ENCODE measurements at regions not wholly inside any gene's neighbourhood (a gene's known extent, or its start where the extent isn't known, plus 50 kb on each side); places are given as distances from the start of the nearest gene placed in this dataset.
"Not testable (repeated sequence)": the region's sequence is repeated elsewhere in the genome, so short reads cannot be mapped to it uniquely, and the experiment has no call there.

DNA sequence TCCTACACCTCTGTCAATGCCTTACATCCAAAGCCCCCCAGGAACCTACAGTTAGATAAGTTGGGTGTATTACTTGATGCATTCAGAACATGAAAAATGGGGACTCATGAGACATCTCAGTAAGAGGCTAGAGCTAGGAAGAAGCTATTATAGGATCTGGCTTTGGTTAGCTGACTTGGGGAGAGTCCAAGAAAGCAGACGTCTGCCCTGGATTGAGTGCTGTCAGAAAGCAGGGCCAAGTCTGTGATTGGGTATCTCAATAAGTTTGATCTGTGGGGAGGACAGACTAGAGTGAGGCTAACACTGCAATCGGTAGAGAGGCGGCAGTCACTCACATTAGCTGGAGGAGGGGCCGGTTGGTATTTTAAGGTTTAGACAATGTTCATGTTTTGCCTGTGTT is 79.4 kb upstream of the LRFN2 start:
- TF ChIP-seq CTCF (conservative IDR thresholded peaks at IDR 0.05; ENCODE audit: low read depth, low read length) = no peak
- no peak for DNase-seq (ENCODE audit: low read depth)
- H3K4me3 ChIP-seq (ENCODE audit: low read depth, low read length) = no peak overlapping the region

DNA sequence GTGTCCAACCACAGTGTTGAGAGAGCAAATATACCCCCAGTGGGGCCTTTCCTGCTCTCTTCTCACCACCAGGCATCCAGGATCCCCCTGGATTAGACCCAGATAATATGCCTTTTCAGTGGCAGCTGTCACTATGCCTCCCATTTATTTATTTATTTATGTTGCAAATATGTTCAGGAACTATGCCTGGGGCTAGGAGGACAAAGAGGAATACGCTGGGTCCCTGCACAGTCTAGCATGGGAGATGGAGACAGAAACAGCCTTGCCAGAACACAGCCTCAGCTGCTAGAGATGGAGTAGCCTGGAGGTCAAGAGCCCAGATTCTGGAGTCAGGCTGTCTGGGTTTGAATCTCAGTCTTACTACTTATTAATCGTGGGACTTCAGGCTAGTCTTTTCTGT is 74.6 kb upstream of the LRFN2 start:
- no peak for DNase-seq (ENCODE audit: low read depth)
- no peak for TF ChIP-seq CTCF (conservative IDR thresholded peaks at IDR 0.05; ENCODE audit: low read depth, low read length)
- no peak overlapping the region for H3K4me3 ChIP-seq (ENCODE audit: low read depth, low read length)

DNA sequence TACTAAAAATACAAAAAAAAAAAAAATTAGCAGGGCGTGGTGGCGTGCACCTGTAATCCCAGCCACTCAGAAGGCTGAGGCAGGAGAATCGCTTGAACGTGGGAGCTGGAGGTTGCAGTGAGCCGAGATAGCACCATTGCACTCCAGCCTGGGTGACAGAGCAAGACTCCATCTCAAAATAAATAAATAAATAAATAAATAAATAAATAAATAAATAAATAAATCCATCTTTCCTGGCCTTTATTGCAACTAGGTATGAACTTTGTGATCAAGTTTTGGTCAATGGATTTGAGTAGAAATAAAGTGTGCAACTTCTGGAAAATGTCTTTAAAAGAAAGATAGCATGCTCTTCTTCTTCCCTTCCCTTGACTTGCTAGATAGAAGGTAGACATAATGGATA is 69.6 kb upstream of the LRFN2 start:
- H3K4me3 ChIP-seq (ENCODE audit: low read depth, low read length); DNase-seq (ENCODE audit: low read depth): not testable (repeated sequence)

DNA sequence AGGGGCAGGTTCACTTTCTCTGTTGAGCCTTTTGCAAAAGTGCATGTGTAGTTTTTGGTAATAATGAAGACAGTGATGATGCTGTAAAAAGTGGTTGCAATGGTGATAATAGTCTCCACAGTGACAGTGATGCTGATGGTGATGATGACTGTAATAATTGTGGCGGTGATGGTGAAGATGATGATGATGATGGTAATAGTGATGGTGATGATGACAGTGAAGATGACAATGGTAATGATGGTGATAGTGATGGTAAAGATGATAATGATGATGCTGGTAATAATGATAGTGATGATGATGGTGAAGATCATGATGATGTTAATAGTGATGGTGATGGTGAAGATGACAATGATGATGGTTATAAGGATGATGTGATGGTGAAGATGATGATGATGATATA is 67.7 kb upstream of the LRFN2 start:
- H3K4me3 ChIP-seq (ENCODE audit: low read depth, low read length) = no peak overlapping the region
- DNase-seq (ENCODE audit: low read depth) = no peak
- no peak for TF ChIP-seq CTCF (conservative IDR thresholded peaks at IDR 0.05; ENCODE audit: low read depth, low read length)

- no peak for DNase-seq (ENCODE audit: low read depth)
- TF ChIP-seq CTCF (conservative IDR thresholded peaks at IDR 0.05; ENCODE audit: low read depth, low read length) = no peak
- no peak overlapping the region for H3K4me3 ChIP-seq (ENCODE audit: low read depth, low read length)
Measured at GRCh38 chr6:40645043-40645442, 57.9 kb upstream of the LRFN2 start.

GRCh38 chr6:40642837-40643236 is 55.7 kb upstream of the LRFN2 start:
- no peak for DNase-seq (ENCODE audit: low read depth)
- no peak overlapping the region for H3K4me3 ChIP-seq (ENCODE audit: low read depth, low read length)
- no peak for TF ChIP-seq CTCF (conservative IDR thresholded peaks at IDR 0.05; ENCODE audit: low read depth, low read length)

DNA sequence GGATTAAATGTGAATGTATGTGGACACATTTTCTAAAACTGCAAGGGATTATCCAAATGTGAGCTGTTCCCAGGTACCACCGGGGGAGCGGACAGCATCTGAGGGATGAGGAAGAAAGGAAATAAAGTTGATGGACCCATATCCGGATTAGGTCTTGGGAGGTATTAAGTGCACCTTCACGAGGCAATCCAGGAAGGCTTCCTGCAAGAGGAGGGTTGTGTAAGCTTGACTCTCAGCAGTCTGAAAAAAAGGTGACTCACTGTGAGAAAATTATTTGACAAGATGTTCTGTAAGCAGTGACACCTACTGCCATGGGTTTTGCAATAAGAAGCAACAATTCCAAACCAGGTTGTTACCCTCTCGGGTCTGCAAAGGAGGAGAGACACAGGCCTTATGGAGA is 55.0 kb upstream of the LRFN2 start:
- H3K4me3 ChIP-seq (ENCODE audit: low read depth, low read length) = no peak overlapping the region
- no peak for DNase-seq (ENCODE audit: low read depth)
- TF ChIP-seq CTCF (conservative IDR thresholded peaks at IDR 0.05; ENCODE audit: low read depth, low read length) = no peak
